H9 (cell line): ENCODE measurements at regions not wholly inside any gene's neighbourhood (a gene's known extent, or its start where the extent isn't known, plus 50 kb on each side); places are given as distances from the start of the nearest gene placed in this dataset.

Source experiments
- DNase-seq: peaks from one replicate; pipeline ENCODE4 v3.0.0-alpha.2; 2017
- H2AFZ ChIP-seq: one replicate; pipeline ENCODE4 v1.6.1; 2013; ENCODE audit warnings: mild to moderate bottlenecking, low read length, control low read depth, moderate library complexity
- H2AK5ac ChIP-seq: 2 replicates; pipeline ENCODE4 v1.6.1; 2013; ENCODE audit warnings: low read length, control low read depth, mixed read lengths; ENCODE audit not compliant: insufficient read length
- H2BK120ac ChIP-seq: one replicate; pipeline ENCODE4 v1.6.1; 2013; ENCODE audit warnings: low read depth, mild to moderate bottlenecking, low read length, control low read depth, inconsistent platforms; ENCODE audit not compliant: poor library complexity, severe bottlenecking
- H2BK12ac ChIP-seq: 2 replicates; pipeline ENCODE4 v1.6.1; 2013; ENCODE audit warnings: low read length, control low read depth, mixed read lengths, low read depth; ENCODE audit not compliant: insufficient read length
- H2BK15ac ChIP-seq: 2 replicates; pipeline ENCODE4 v1.6.1; 2013; ENCODE audit warnings: low read depth, low read length, control low read depth
- H2BK20ac ChIP-seq: one replicate; pipeline ENCODE4 v1.6.1; 2013; ENCODE audit warnings: low read depth, mild to moderate bottlenecking, low read length, control low read depth, inconsistent platforms; ENCODE audit not compliant: poor library complexity, severe bottlenecking
- H2BK5ac ChIP-seq: 2 replicates; pipeline ENCODE4 v1.6.1; 2013; ENCODE audit warnings: low read length, control low read depth, mixed read lengths; ENCODE audit not compliant: insufficient read length
- H3K14ac ChIP-seq: 2 replicates; pipeline ENCODE4 v1.6.1; 2013; ENCODE audit warnings: low read length, control low read depth; ENCODE audit not compliant: insufficient read depth
- H3K18ac ChIP-seq: 2 replicates; pipeline ENCODE4 v1.6.1; 2013; ENCODE audit warnings: low read depth, mild to moderate bottlenecking, mixed read lengths, low read length, control low read depth; ENCODE audit not compliant: insufficient read length
- H3K23ac ChIP-seq: 2 replicates; pipeline ENCODE4 v1.6.1; 2013; ENCODE audit warnings: low read length, control low read depth, mixed read lengths, low read depth; ENCODE audit not compliant: insufficient read length
- H3K23me2 ChIP-seq: 2 replicates; pipeline ENCODE4 v1.6.1; 2013; ENCODE audit warnings: low read depth, mild to moderate bottlenecking, mixed read lengths, low read length, control low read depth; ENCODE audit not compliant: insufficient read length, poor library complexity, severe bottlenecking
- H3K27ac ChIP-seq: 2 replicates; pipeline ENCODE4 v1.5.1; 2013; ENCODE audit warnings: low read length, control low read depth, mixed read lengths, low read depth; ENCODE audit not compliant: insufficient read length
- H3K27me3 ChIP-seq: 2 replicates; pipeline ENCODE4 v1.6.1; 2013; ENCODE audit warnings: low read length, control low read depth, inconsistent platforms; ENCODE audit not compliant: insufficient read depth
- H3K4ac ChIP-seq: 2 replicates; pipeline ENCODE4 v1.6.1; 2013; ENCODE audit warnings: low read depth, mild to moderate bottlenecking, control low read depth, inconsistent platforms, low read length, moderate library complexity
- H3K4me1 ChIP-seq: 2 replicates; pipeline ENCODE4 v1.6.1; 2013; ENCODE audit warnings: low read length, control low read depth, inconsistent platforms; ENCODE audit not compliant: insufficient read depth
- H3K4me2 ChIP-seq: 2 replicates; pipeline ENCODE4 v1.6.1; 2013; ENCODE audit warnings: low read length, control low read depth, mixed read lengths; ENCODE audit not compliant: insufficient read length, insufficient read depth
- H3K56ac ChIP-seq: 2 replicates; pipeline ENCODE4 v1.6.1; 2013; ENCODE audit warnings: low read depth, mild to moderate bottlenecking, mixed read lengths, low read length, control low read depth; ENCODE audit not compliant: insufficient read length
- H3K79me1 ChIP-seq: 2 replicates; pipeline ENCODE4 v1.6.1; 2013; ENCODE audit warnings: low read depth, mild to moderate bottlenecking, moderate library complexity, low read length, control low read depth, inconsistent platforms; ENCODE audit not compliant: insufficient read depth, poor library complexity, severe bottlenecking
- H3K79me2 ChIP-seq: 2 replicates; pipeline ENCODE4 v1.6.1; 2013; ENCODE audit warnings: low read length, control low read depth, inconsistent platforms; ENCODE audit not compliant: insufficient read depth
- H3K9ac ChIP-seq: 2 replicates; pipeline ENCODE4 v1.6.1; 2013; ENCODE audit warnings: low read length, control low read depth, mixed read lengths; ENCODE audit not compliant: insufficient read length; ENCODE audit errors: extremely low read depth
- H3K9me3 ChIP-seq: one replicate; pipeline ENCODE4 v1.6.1; 2013; ENCODE audit warnings: low read depth, low read length, inconsistent platforms; ENCODE audit not compliant: control insufficient read depth
- H3T11ph ChIP-seq: one replicate; pipeline ENCODE4 v1.6.1; 2013; ENCODE audit warnings: mild to moderate bottlenecking, low read length, control low read depth, inconsistent platforms
- H4K20me1 ChIP-seq: one replicate; pipeline ENCODE4 v1.6.1; 2013; ENCODE audit not compliant: control insufficient read depth, insufficient read length, insufficient read depth
- H4K5ac ChIP-seq: 2 replicates; pipeline ENCODE4 v1.6.1; 2013; ENCODE audit warnings: low read depth, mild to moderate bottlenecking, mixed read lengths, low read length, control low read depth; ENCODE audit not compliant: insufficient read length
- H4K8ac ChIP-seq: replicated peaks from 2 replicates; pipeline ENCODE4 v1.6.1; 2013; ENCODE audit warnings: low read length, control low read depth, mixed read lengths, low read depth; ENCODE audit not compliant: insufficient read length
- H4K91ac ChIP-seq: 2 replicates; pipeline ENCODE4 v1.6.1; 2013; ENCODE audit warnings: low read depth, mild to moderate bottlenecking, moderate library complexity, mixed read lengths, low read length, control low read depth; ENCODE audit not compliant: insufficient read length
- H3K27ac Mint-ChIP-seq, 3 experiments: 2 replicates in 2 of 3; 3 replicates in 1 of 3; pipeline ENCODE4 v1.8.0; 2020 to 2021; ENCODE audit warnings: mixed read lengths in 3 of 3, mild to moderate bottlenecking in 1 of 3, moderate library complexity in 1 of 3
- H3K27me3 Mint-ChIP-seq: 2 replicates; pipeline ENCODE4 v1.8.0; 2021; ENCODE audit warnings: low read depth, mild to moderate bottlenecking, moderate library complexity, mixed read lengths
- H3K36me3 Mint-ChIP-seq, 3 experiments: 2 replicates in 2 of 3; 3 replicates in 1 of 3; pipeline ENCODE4 v1.8.0; 2020 to 2021; ENCODE audit warnings: low read depth in 3 of 3, mixed read lengths in 3 of 3; ENCODE audit not compliant: insufficient read depth in 1 of 3
- H3K4me1 Mint-ChIP-seq, 2 experiments: 2 replicates each; pipeline ENCODE4 v1.8.0; 2020; ENCODE audit warnings: mixed read lengths in 2 of 2
- H3K4me3 Mint-ChIP-seq, 2 experiments: 2 replicates in 1 of 2; 3 replicates in 1 of 2; pipeline ENCODE4 v1.8.0; 2020 to 2021; ENCODE audit warnings: mild to moderate bottlenecking in 2 of 2, mixed read lengths in 2 of 2, moderate library complexity in 1 of 2
- H3K9me3 Mint-ChIP-seq, 2 experiments: 2 replicates in 1 of 2; 3 replicates in 1 of 2; pipeline ENCODE4 v1.8.0; 2020; ENCODE audit warnings: mild to moderate bottlenecking in 2 of 2, mixed read lengths in 2 of 2, moderate library complexity in 1 of 2
- WGBS: extraction: QIAGEN DNeasy Blood & Tissue Kit; methylation state at CpG from one replicate; pipeline ENCODE4 v1.1.7; 2013; ENCODE audit warnings: missing lambda C conversion rate, low lambda C conversion rate, mixed read lengths; ENCODE audit not compliant: insufficient read length; ENCODE audit errors: extremely low coverage; 5-methylcytosine and 5-hydroxymethylcytosine counted together
- TF ChIP-seq, protein P1 (sequence below): fragments of 200-600 bp; sonication (generic); conservative IDR thresholded peaks from 3 replicates; pipeline ENCODE4 v1.8.0; 2021; ENCODE audit warnings: antibody characterized with exemption, mild to moderate bottlenecking

- Histone ChIP-seq H2BK20ac (no peak overlapping the region), H3K79me2 (no peaks in the 10 kb centered on the region), H2BK15ac (no peak overlapping the region), H3K14ac (no peak overlapping the region), H4K5ac (no peak overlapping the region), H3T11ph (no peak overlapping the region), H4K20me1 (no peaks in the 10 kb centered on the region), H2BK5ac (no peak overlapping the region), H2BK12ac (no peak overlapping the region), H3K18ac (no peak overlapping the region), H2AFZ (no peak overlapping the region), H2BK120ac (no peak overlapping the region), H3K23me2 (no peaks in the 10 kb centered on the region), H3K27ac (no peak overlapping the region), H3K4me1 (no peaks in the 10 kb centered on the region; the same call in 1 of the 2 replicates), H3K9me3 (no peaks in the 10 kb centered on the region), H3K27me3 (no peaks in the 10 kb centered on the region), H3K4ac (no peak overlapping the region), H2AK5ac (no peak overlapping the region), H3K4me2 (no peak overlapping the region), H4K91ac (no peak overlapping the region), H3K56ac (no peak overlapping the region), H3K79me1 (no peaks in the 10 kb centered on the region), H3K23ac (no peak overlapping the region), H4K8ac (no peak overlapping the region), H3K9ac (no peak overlapping the region)
- no peaks in the 10 kb centered on the region for H3K9me3 Mint-ChIP-seq
- WGBS = no CpG with 5 or more reads among the region's 4 CpGs
- peak overlapping the region in 2 of 3 experiments; percentile 35 to 82; a peak in 5 of 7 replicates for H3K27ac Mint-ChIP-seq
- TF ChIP-seq, protein P1, sequence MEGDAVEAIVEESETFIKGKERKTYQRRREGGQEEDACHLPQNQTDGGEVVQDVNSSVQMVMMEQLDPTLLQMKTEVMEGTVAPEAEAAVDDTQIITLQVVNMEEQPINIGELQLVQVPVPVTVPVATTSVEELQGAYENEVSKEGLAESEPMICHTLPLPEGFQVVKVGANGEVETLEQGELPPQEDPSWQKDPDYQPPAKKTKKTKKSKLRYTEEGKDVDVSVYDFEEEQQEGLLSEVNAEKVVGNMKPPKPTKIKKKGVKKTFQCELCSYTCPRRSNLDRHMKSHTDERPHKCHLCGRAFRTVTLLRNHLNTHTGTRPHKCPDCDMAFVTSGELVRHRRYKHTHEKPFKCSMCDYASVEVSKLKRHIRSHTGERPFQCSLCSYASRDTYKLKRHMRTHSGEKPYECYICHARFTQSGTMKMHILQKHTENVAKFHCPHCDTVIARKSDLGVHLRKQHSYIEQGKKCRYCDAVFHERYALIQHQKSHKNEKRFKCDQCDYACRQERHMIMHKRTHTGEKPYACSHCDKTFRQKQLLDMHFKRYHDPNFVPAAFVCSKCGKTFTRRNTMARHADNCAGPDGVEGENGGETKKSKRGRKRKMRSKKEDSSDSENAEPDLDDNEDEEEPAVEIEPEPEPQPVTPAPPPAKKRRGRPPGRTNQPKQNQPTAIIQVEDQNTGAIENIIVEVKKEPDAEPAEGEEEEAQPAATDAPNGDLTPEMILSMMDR = no peak
- no peak for DNase-seq
- H3K27me3 Mint-ChIP-seq = no peaks in the 10 kb centered on the region
- H3K4me1 Mint-ChIP-seq = peaks cover 27 to 47% of the 10 kb centered on the region in 2 experiments
- no peaks in the 10 kb centered on the region for H3K36me3 Mint-ChIP-seq
- no peak overlapping the region for H3K4me3 Mint-ChIP-seq
Observed at GRCh38 chr13:73989244-73989843, 144.9 kb downstream of the KLF12 start.
